ENCODE measurements at regions not wholly inside any gene's neighbourhood (a gene's known extent, or its start where the extent isn't known, plus 50 kb on each side); places are given as distances from the start of the nearest gene placed in this dataset.
"Not testable (repeated sequence)": the region's sequence is repeated elsewhere in the genome, so short reads cannot be mapped to it uniquely, and the experiment has no call there.

DNA sequence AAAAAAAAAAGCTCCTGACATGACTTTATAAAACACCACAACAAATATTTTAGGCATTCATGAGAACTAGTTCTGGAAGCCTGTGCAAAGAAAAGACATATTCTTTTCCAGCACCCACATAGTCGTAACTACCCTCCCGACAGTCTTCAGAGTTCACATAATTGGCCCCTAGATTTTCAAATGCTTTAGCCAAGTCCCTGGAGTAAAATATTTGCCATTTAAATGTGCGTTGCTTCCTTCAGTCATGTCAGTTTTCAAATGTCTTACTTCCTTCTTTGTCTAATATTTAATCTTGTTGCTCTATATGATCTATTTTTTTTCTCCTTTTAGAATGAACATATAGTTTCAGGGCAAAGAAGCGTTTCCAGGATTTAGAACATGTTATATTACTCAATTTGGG is 66.8 kb upstream of the KRAS start:
- no peaks in the 10 kb centered on the region for H3K4me1 ChIP-seq
- no peak overlapping the region for H3K27ac ChIP-seq
- H3K36me3 ChIP-seq: no peaks in the 10 kb centered on the region
- no peaks in the 10 kb centered on the region for H3K27me3 ChIP-seq
- intact Hi-C loops (cut with DNase I; ENCODE audit: low total_unique reads): no loop called here
- H3K4me3 ChIP-seq: no peak overlapping the region
- no peaks in the 10 kb centered on the region for H3K9me3 ChIP-seq
- TF ChIP-seq POLR2A (IDR thresholded peaks at IDR 0.05): no peak
- TF ChIP-seq, protein P1, sequence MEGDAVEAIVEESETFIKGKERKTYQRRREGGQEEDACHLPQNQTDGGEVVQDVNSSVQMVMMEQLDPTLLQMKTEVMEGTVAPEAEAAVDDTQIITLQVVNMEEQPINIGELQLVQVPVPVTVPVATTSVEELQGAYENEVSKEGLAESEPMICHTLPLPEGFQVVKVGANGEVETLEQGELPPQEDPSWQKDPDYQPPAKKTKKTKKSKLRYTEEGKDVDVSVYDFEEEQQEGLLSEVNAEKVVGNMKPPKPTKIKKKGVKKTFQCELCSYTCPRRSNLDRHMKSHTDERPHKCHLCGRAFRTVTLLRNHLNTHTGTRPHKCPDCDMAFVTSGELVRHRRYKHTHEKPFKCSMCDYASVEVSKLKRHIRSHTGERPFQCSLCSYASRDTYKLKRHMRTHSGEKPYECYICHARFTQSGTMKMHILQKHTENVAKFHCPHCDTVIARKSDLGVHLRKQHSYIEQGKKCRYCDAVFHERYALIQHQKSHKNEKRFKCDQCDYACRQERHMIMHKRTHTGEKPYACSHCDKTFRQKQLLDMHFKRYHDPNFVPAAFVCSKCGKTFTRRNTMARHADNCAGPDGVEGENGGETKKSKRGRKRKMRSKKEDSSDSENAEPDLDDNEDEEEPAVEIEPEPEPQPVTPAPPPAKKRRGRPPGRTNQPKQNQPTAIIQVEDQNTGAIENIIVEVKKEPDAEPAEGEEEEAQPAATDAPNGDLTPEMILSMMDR (IDR thresholded peaks at IDR 0.05): no peak
- DNase-seq: no peak

DNA sequence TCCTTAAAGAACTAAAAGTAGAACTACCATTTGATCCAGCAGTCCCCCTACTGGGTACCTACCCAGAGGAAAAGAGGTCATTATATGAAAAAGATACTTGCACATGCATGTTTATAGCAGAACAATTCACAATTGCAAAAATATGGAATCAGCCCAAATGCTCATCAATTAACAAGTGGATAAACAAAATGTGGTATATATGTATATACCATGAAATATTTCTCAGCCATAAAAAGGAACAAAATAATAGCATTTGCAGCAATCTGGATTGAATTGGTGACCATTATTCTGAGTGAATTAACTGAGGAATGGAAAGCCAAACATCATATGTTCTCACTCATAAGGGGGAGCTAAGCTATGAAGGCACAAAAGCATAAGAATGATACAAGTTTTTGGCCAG is 64.7 kb upstream of the KRAS start:
- Histone ChIP-seq H3K4me3 (no peak overlapping the region), H3K9me3 (no peaks in the 10 kb centered on the region), H3K4me1 (no peaks in the 10 kb centered on the region), H3K27me3 (no peaks in the 10 kb centered on the region), H3K36me3 (no peaks in the 10 kb centered on the region), H3K27ac (no peak overlapping the region)
- intact Hi-C loops (cut with DNase I; ENCODE audit: low total_unique reads): no loop called here
- no peak for DNase-seq
- TF ChIP-seq, protein P1 (IDR thresholded peaks at IDR 0.05): no peak
- no peak for TF ChIP-seq POLR2A (IDR thresholded peaks at IDR 0.05)

GRCh38 chr12:25313266-25313990 is 62.7 kb upstream of the KRAS start:
- H3K4me1 ChIP-seq; H3K27ac ChIP-seq; DNase-seq; H3K9me3 ChIP-seq; H3K4me3 ChIP-seq; intact Hi-C loops (cut with DNase I; ENCODE audit: low total_unique reads); H3K27me3 ChIP-seq; H3K36me3 ChIP-seq: not testable (repeated sequence)

- no peak for TF ChIP-seq POLR2A (IDR thresholded peaks at IDR 0.05)
- TF ChIP-seq, protein P1 (IDR thresholded peaks at IDR 0.05): no peak
- intact Hi-C loops (cut with DNase I; ENCODE audit: low total_unique reads): no loop called here
- Histone ChIP-seq H3K27ac (no peak overlapping the region), H3K9me3 (no peaks in the 10 kb centered on the region), H3K4me3 (no peak overlapping the region), H3K36me3 (no peaks in the 10 kb centered on the region), H3K27me3 (no peaks in the 10 kb centered on the region), H3K4me1 (no peaks in the 10 kb centered on the region)
- no peak for DNase-seq
Measured at GRCh38 chr12:25311506-25311905, 60.8 kb upstream of the KRAS start.

DNA sequence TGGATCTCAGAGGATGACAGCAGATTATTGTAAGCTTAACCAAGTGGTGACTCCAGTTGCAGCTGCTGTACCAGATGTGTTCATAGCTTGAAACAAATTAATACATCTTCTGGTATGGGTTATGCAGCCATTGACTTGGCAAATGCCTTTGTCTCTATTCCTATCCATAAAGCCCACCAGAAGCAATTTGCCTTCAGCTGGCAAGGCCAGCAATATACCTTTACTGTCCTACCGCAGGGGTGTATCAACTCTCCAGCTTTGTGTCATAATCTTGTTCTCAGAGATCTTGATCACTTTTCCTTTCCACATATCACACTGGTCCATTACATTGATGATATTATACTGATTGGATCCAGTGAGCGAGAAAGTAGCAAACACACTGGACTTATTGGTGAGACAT is 59.3 kb upstream of the KRAS start:
- H3K36me3 ChIP-seq; H3K27ac ChIP-seq; DNase-seq; H3K27me3 ChIP-seq; H3K4me1 ChIP-seq; H3K9me3 ChIP-seq; intact Hi-C loops (cut with DNase I; ENCODE audit: low total_unique reads); H3K4me3 ChIP-seq: not testable (repeated sequence)

DNA sequence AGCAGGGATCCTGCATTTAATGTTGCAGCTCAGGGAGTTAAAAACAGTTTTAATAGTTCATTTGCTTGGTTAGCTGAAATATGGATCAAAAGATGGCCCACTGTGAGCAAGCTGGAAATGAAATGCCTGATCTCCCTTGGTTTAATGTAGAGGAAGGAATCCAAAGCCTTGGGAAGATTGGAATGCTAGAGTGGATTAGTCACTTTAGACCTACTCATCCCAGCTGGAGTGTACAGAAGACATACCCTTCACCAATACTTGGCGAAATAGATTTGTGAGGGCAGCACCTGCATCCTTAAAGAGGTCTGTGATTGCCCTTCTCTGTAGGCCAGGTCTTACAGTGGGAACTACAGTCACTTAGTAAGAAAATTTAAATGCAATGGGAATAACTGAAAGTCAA is 58.0 kb upstream of the KRAS start:
- TF ChIP-seq, protein P1 (IDR thresholded peaks at IDR 0.05): no peak
- TF ChIP-seq POLR2A (IDR thresholded peaks at IDR 0.05): no peak
- intact Hi-C loops (cut with DNase I; ENCODE audit: low total_unique reads): no loop called here
- no peak for DNase-seq
- Histone ChIP-seq H3K27ac (no peak overlapping the region), H3K4me1 (no peaks in the 10 kb centered on the region), H3K36me3 (no peaks in the 10 kb centered on the region), H3K4me3 (no peak overlapping the region), H3K9me3 (no peaks in the 10 kb centered on the region), H3K27me3 (no peaks in the 10 kb centered on the region)
